ENCODE measurements at regions not wholly inside any gene's neighbourhood (a gene's known extent, or its start where the extent isn't known, plus 50 kb on each side); places are given as distances from the start of the nearest gene placed in this dataset.

- Histone ChIP-seq H3K27me3 (ENCODE audit: control insufficient read depth, insufficient read depth, low read length) (no peaks in the 10 kb centered on the region), H3K56ac (ENCODE audit: extremely low read depth, insufficient read depth, low read length) (no peak overlapping the region), H4K5ac (ENCODE audit: low read depth, low read length) (no peak overlapping the region), H3K4me3 (ENCODE audit: insufficient read depth, low read depth, low read length) (no peak overlapping the region), H2BK5ac (ENCODE audit: low read depth, low read length, poor library complexity, severe bottlenecking) (no peak overlapping the region), H3K23ac (ENCODE audit: low read depth, low read length) (no peak overlapping the region), H2AFZ (replicated peaks; ENCODE audit: low read length, poor library complexity) (no peak overlapping the region), H3K79me1 (ENCODE audit: low read depth in 1 of 2, low read length in 2 of 2) (no peaks in the 10 kb centered on the region), H4K8ac (ENCODE audit: low read depth in 2 of 2, low read length in 2 of 2) (no peak overlapping the region), H3K4me2 (ENCODE audit: low read depth, low read length) (no peak overlapping the region), H3K4me1 (ENCODE audit: control insufficient read depth, insufficient read depth, low read length) (no peaks in the 10 kb centered on the region), H2BK15ac (ENCODE audit: low read depth, low read length) (no peak overlapping the region), H3K27ac (ENCODE audit: insufficient read depth, low read length) (no peak overlapping the region), H4K20me1 (ENCODE audit: insufficient read depth, low read length) (no peaks in the 10 kb centered on the region), H3K14ac (replicated peaks; ENCODE audit: low read depth, low read length) (no peak overlapping the region), H3K18ac (ENCODE audit: low read depth, low read length) (no peak overlapping the region), H2AK9ac (replicated peaks; ENCODE audit: low read depth, low read length, poor library complexity) (no peak overlapping the region), H3K4ac (ENCODE audit: low read depth, low read length) (no peak overlapping the region), H4K91ac (ENCODE audit: insufficient read depth, low read depth, low read length) (no peak overlapping the region), H2BK20ac (ENCODE audit: low read depth, low read length) (no peak overlapping the region), H3K36me3 (ENCODE audit: control insufficient read depth, insufficient read depth, low read length) (no peaks in the 10 kb centered on the region), H3K9me3 (ENCODE audit: control insufficient read depth, insufficient read depth, low read length) (no peaks in the 10 kb centered on the region), H2AK5ac (ENCODE audit: low read depth, low read length) (no peak overlapping the region), H2BK120ac (ENCODE audit: low read depth, low read length) (no peak overlapping the region), H3K9me1 (ENCODE audit: insufficient read depth, low read length) (no peaks in the 10 kb centered on the region), H3K9ac (ENCODE audit: low read depth, low read length) (no peak overlapping the region)
- ATAC-seq (ENCODE audit: low read depth) (no peak), DNase-seq (no peak)
- CTCF ChIA-PET = no interaction called here
- dilution Hi-C loops (cut with HindIII; ENCODE audit: low sequenced_read_pairs, unreplicated experiment) (no loop called here), intact Hi-C loops (cut with micrococcal nuclease) (no loop called here), in situ Hi-C loops (cut with MboI; ENCODE audit: low sequenced_read_pairs) (no loop called here)
- POLR2A ChIA-PET (ENCODE audit: unreplicated experiment) = no interaction called here
- no CpG with 5 or more reads among the region's 4 CpGs for WGBS, 2 experiments (ENCODE audit: extremely low coverage in 2 of 2, insufficient read length in 1 of 2)
- TF ChIP-seq NFE2L2 (IDR thresholded peaks at IDR 0.05; ENCODE audit: low read depth, low read length) (no peak), RAD21 (IDR thresholded peaks at IDR 0.05; ENCODE audit: low read length) (no peak), MAZ (IDR thresholded peaks at IDR 0.05; ENCODE audit: borderline replicate concordance, low read depth, low read length) (no peak), RCOR1 (IDR thresholded peaks at IDR 0.05; ENCODE audit: insufficient replicate concordance, low read length) (no peak), RFX5 (IDR thresholded peaks at IDR 0.05; ENCODE audit: low read depth, low read length) (no peak), SMC3 (IDR thresholded peaks at IDR 0.05; ENCODE audit: low read depth, low read length) (no peak), USF2 (IDR thresholded peaks at IDR 0.05; ENCODE audit: low read depth, low read length) (no peak), POLR2A (IDR thresholded peaks at IDR 0.05; ENCODE audit: low read depth, low read length) (no peak), CEBPB (IDR thresholded peaks at IDR 0.05; ENCODE audit: low read depth, low read length) (no peak), MAFK (IDR thresholded peaks at IDR 0.05; ENCODE audit: low read depth, low read length) (no peak), ELK1 (IDR thresholded peaks at IDR 0.05; ENCODE audit: borderline replicate concordance, low read depth, low read length) (no peak), MXI1 (IDR thresholded peaks at IDR 0.05; ENCODE audit: borderline replicate concordance, low read depth, low read length) (no peak), CTCF (conservative IDR thresholded peaks at IDR 0.05; ENCODE audit: low read depth, low read length) (no peak), FOS (IDR thresholded peaks at IDR 0.05; ENCODE audit: low read depth, low read length) (no peak), CHD1 (IDR thresholded peaks at IDR 0.05; ENCODE audit: low read depth, low read length) (no peak)
- BruUV-seq (replicated peaks) = no TSS peak
Observed at GRCh38 chr2:221741496-221742211, 169.6 kb upstream of the EPHA4 start.
